NT2/D1 (cell line): ENCODE measurements at regions not wholly inside any gene's neighbourhood (a gene's known extent, or its start where the extent isn't known, plus 50 kb on each side); places are given as distances from the start of the nearest gene placed in this dataset.

Experiments
- SUZ12 ChIP-seq: IDR thresholded peaks from 2 replicates; pipeline ENCODE4 v1.6.1; 2011; ENCODE audit not compliant: insufficient read length, insufficient read depth; ENCODE audit errors: extremely low read depth
- YY1 ChIP-seq: IDR thresholded peaks from 2 replicates; pipeline ENCODE4 v1.6.1; 2011; ENCODE audit not compliant: insufficient read length, insufficient read depth

DNA sequence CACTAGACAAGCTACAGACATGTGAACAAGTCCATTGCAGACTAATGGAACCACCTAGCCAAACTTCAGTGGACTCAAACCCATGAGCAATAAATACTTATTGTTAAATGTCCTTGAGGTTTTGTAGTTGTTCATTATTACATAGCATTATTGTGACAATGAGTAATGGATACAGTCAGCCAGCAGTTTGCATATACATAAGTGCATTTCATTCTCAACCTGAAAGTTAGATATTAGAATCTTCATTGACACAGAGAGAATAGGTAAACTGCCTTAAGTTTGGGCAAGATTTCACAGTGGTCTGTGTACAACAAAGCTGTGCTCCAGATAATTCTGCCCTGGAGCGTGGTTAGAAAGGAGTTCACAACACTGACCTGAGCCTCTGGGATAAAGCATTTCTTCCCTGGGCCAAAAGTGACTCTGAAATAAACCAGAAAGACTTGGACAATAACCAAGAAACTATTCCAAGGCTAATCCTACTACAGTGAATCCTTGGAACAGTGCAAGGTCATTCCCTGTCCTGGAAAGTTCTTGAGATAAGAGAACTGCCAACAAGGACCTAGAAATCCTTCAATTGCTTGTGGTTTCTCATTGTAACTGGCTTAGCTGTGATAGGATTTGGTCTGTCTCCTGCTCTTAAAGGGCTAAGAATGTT lies 225.5 kb upstream of the STT3B start:
- TF ChIP-seq SUZ12 = no peak
- TF ChIP-seq YY1 = no peak
